Body of pancreas (tissue), 4 donors: ENCODE measurements at regions not wholly inside any gene's neighbourhood (a gene's known extent, or its start where the extent isn't known, plus 50 kb on each side); places are given as distances from the start of the nearest gene placed in this dataset.

Source experiments
- ATAC-seq: fragments of 150-250 bp; one replicate; pipeline ENCODE4 v1.9.1; 2016
- DNase-seq, 4 donors: peaks; one replicate each; pipeline ENCODE4 v3.0.0-alpha.2; 2019
- H3K27ac ChIP-seq, 4 donors: fragments of 200-600 bp; sonication (generic); 1 replicate in 3 of 4; 2 replicates in 1 of 4; pipeline versions ENCODE4 v1.5.1 to v1.6.1; 2016 to 2019; ENCODE audit warnings: mild to moderate bottlenecking in 1 of 4, mixed read lengths in 1 of 4, moderate library complexity in 1 of 4
- H3K27me3 ChIP-seq, 2 donors: fragments of 200-600 bp; sonication (generic); one replicate each; pipeline ENCODE4 v1.6.0; 2016; ENCODE audit warnings: mild to moderate bottlenecking in 1 of 2
- H3K36me3 ChIP-seq, 2 donors: fragments of 200-600 bp; sonication (generic); replicated peaks in 1 of 2; 2 replicates each; pipeline ENCODE4 v1.5.1; 2016; ENCODE audit warnings: low read depth in 2 of 2; ENCODE audit not compliant: insufficient read depth in 1 of 2
- H3K4me1 ChIP-seq: fragments of 200-600 bp; sonication (generic); one replicate; pipeline ENCODE4 v1.6.0; 2016
- H3K4me3 ChIP-seq, 2 donors: fragments of 200-600 bp; sonication (generic); 1 replicate in 1 of 2; 2 replicates in 1 of 2; pipeline ENCODE4 v1.5.1; 2016 to 2019
- H3K9me3 ChIP-seq, 3 donors: fragments of 200-600 bp; sonication (generic); 1 replicate in 2 of 3; 2 replicates in 1 of 3; pipeline ENCODE4 v1.5.1; 2016
- POLR2A ChIP-seq, 3 donors: fragments of 450-650 bp; IDR thresholded peaks; one replicate each; pipeline ENCODE4 v1.6.1; 2016; ENCODE audit warnings: antibody characterized with exemption in 3 of 3, mild to moderate bottlenecking in 2 of 3
- WGBS, 2 donors: methylation state at CpG; one replicate each; pipeline ENCODE4 v1.1.5; 2017; 5-methylcytosine and 5-hydroxymethylcytosine counted together
- intact Hi-C: fragments of 100-400 bp; cut with DNase I; formaldehyde crosslinking; loops from one replicate; pipeline ENCODE4 v1.15.1; 2023
- TF ChIP-seq, protein P1 (sequence below), 7 experiments: fragments of 450-650 bp in 4 of 7; fragments of 200-600 bp in 3 of 7; sonication (generic) in 3 of 7; IDR thresholded peaks; one replicate each; pipeline ENCODE4 v1.5.1; 2016 to 2019; ENCODE audit warnings: antibody characterized with exemption in 7 of 7

DNA sequence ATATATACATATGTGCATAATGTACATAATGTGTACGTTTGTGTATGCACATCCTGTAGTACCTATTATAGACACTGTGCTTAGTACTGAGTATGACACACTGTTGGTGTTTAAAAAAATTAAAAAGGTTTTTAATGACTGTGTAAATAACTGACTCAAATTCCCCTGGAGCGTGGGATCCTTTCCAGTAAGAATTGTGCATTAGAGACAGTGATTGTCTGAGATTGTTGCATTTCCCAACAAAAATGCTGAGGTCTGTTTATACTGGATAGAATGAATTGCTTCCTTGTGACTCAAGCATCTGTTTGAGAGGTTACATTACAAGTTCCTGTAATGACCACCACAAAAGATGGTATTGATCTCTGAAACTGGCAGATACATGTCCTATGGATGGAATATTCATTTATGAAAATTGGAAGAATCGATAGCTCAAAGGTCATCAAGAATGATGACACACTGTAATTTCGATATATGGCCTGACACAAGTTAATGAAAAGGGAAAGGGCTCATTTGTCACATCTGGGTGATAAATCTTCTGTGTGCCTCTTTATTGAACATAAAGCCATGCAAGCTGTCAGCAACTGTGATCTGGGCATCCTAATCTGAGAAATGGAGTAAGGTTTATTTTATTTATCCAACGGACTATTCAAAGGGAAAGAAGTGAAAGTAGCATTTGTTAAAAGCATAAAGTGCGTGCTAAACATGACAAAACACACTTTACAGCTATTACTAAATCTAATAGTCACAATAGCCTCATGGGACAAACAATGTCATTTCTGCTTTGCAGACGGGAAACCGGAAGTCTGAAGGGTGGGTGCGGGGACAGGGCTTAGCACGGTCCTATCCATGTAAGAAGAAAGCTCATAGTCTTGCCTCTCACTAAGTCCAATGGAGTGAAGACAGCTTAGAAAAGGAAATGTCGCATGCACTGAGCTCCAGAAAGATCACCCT, 228.8 kb downstream of the CDH11 start:
- no peak for TF ChIP-seq POLR2A (IDR thresholded peaks at IDR 0.05)
- TF ChIP-seq, protein P1, sequence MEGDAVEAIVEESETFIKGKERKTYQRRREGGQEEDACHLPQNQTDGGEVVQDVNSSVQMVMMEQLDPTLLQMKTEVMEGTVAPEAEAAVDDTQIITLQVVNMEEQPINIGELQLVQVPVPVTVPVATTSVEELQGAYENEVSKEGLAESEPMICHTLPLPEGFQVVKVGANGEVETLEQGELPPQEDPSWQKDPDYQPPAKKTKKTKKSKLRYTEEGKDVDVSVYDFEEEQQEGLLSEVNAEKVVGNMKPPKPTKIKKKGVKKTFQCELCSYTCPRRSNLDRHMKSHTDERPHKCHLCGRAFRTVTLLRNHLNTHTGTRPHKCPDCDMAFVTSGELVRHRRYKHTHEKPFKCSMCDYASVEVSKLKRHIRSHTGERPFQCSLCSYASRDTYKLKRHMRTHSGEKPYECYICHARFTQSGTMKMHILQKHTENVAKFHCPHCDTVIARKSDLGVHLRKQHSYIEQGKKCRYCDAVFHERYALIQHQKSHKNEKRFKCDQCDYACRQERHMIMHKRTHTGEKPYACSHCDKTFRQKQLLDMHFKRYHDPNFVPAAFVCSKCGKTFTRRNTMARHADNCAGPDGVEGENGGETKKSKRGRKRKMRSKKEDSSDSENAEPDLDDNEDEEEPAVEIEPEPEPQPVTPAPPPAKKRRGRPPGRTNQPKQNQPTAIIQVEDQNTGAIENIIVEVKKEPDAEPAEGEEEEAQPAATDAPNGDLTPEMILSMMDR (IDR thresholded peaks at IDR 0.05): no peak
- ATAC-seq (peak; percentile 21), DNase-seq (no peak)
- Histone ChIP-seq H3K36me3 (no peaks in the 10 kb centered on the region), H3K4me3 (no peak overlapping the region), H3K27me3 (no peaks in the 10 kb centered on the region), H3K9me3 (no peaks in the 10 kb centered on the region), H3K27ac (no peak overlapping the region), H3K4me1 (no peaks in the 10 kb centered on the region)
- WGBS, 2 donors: 33 to 40% methylated on average over 11 of the region's 11 CpGs
- intact Hi-C loops: no loop called here

DNA sequence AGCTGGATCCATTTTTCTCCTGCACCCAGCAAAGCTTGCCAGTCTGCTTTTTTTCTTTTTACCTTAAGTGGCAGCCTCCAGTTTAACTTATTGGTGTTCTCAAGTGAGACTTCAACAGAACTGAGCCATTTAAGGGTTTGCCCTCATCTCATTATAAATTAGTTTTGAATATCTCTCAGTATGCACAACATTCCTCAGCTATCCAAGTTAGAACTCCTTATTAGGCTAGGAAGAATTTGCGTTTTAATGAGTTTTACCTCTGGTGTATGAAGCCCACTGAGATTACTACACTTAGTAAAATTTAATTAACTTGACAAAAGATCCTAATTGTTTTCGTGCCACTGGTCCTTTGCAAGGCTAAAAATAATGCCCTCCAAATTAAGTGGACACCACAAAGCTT, 232.4 kb downstream of the CDH11 start:
- no peaks in the 10 kb centered on the region for H3K27me3 ChIP-seq
- no peak overlapping the region for H3K27ac ChIP-seq
- no peak for TF ChIP-seq POLR2A (IDR thresholded peaks at IDR 0.05)
- TF ChIP-seq, protein P1 (IDR thresholded peaks at IDR 0.05): no peak
- DNase-seq (no peak), ATAC-seq (no peak)
- intact Hi-C loops: no loop called here
- H3K4me3 ChIP-seq: no peak overlapping the region
- 42 to 56% methylated on average over 2 of the region's 2 CpGs for WGBS, 2 donors
- H3K4me1 ChIP-seq: no peaks in the 10 kb centered on the region
- no peaks in the 10 kb centered on the region for H3K9me3 ChIP-seq
- no peaks in the 10 kb centered on the region for H3K36me3 ChIP-seq

DNA sequence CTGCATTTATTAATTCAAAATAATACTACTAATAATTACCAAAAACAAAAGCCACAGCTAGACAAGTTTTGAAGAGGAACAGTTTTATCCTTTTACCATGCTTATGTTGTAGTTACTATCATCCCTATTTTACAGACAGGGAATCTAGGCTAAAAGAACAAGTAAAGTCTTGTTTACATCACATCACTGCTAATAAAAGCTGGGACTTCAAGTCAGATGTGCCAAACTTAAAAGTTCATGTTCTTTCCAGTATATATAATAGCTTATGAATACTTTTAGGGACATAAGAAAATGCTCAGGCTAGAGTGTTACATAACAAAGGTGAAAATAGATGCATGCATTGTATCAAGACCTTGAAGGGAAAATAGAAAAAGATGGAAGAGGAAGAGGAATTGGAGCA, 234.2 kb downstream of the CDH11 start:
- H3K4me1 ChIP-seq: no peaks in the 10 kb centered on the region
- no peak overlapping the region for H3K4me3 ChIP-seq
- no peaks in the 10 kb centered on the region for H3K36me3 ChIP-seq
- H3K27me3 ChIP-seq: no peaks in the 10 kb centered on the region
- ATAC-seq (no peak), DNase-seq (no peak)
- intact Hi-C loops: no loop called here
- TF ChIP-seq, protein P1 (IDR thresholded peaks at IDR 0.05): no peak
- TF ChIP-seq POLR2A (IDR thresholded peaks at IDR 0.05): no peak
- no peak overlapping the region for H3K27ac ChIP-seq
- no peaks in the 10 kb centered on the region for H3K9me3 ChIP-seq

DNA sequence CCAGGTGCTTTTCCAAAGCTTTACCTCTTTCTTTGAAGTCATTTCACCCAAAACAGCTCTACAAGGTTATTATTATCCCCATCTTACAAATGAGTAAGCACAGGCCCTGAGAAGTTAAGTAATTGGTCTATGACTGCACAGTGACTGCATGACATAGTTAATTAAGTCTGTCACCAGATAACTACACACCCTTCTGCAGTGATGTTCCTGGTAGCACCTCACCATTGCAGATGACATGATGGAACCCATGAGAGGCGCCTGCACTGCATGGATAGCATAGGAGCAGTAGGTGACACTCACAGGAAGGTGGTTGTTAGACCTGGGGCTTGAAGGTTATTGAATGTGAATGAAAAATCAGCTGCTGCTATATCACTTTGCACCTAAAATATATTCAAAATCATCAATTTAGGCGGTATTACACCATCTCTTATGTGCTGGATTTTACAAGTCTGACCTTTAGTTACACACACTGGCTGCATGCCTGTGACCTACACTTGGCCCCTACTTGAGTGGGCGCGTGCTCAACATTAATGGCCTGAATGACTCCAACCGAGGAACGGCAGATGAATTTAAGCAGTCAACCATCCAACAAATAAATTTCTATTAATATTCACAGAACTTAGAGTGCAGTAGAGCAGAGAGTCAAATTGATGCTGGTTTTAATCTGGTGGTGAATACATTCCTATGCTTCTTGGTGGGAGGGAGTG, 239.6 kb downstream of the CDH11 start:
- H3K27ac ChIP-seq: no peak overlapping the region
- WGBS, 2 donors: 73 to 79% methylated on average over 6 of the region's 6 CpGs
- H3K27me3 ChIP-seq: no peaks in the 10 kb centered on the region

More for the DNA sequence above, 239.6 kb downstream of the CDH11 start:
- intact Hi-C loops: no loop called here
- Histone ChIP-seq H3K36me3 (no peaks in the 10 kb centered on the region), H3K9me3 (no peaks in the 10 kb centered on the region), H3K4me1 (no peaks in the 10 kb centered on the region), H3K4me3 (no peak overlapping the region)
- DNase-seq (peak in 3 of 4 donors; percentile 13 to 47 (median 17)), ATAC-seq (peak; percentile 21)
- TF ChIP-seq, protein P1 (IDR thresholded peaks at IDR 0.05): no peak
- no peak for TF ChIP-seq POLR2A (IDR thresholded peaks at IDR 0.05)
